ENCODE measurements at regions not wholly inside any gene's neighbourhood (a gene's known extent, or its start where the extent isn't known, plus 50 kb on each side); places are given as distances from the start of the nearest gene placed in this dataset.
A peak's percentile ranks its signal among the peaks of the same experiment; 100 is the strongest.

GRCh38 chr9:81162361-81162760 lies 527.0 kb downstream of the TLE1 start:
- no peak for DNase-seq

DNA sequence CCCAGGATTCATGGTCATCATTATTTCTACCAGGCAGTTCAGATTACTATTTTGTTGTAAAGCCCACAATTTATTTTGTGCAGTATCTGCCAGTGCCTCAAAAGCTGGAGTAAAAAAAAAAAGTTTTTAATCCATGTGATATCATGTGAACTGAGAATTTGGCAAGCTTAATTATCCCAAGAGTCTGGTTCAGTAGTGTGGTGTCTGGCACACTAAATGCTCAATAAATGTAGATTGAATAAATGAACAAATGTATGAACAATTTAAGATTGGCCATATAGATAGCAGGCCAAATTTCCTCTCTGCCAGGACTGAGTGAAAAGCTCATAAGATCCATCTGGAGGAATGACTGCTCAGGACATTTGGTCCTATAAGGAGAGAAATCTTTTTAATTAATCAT lies 533.0 kb downstream of the TLE1 start:
- DNase-seq: no peak

DNA sequence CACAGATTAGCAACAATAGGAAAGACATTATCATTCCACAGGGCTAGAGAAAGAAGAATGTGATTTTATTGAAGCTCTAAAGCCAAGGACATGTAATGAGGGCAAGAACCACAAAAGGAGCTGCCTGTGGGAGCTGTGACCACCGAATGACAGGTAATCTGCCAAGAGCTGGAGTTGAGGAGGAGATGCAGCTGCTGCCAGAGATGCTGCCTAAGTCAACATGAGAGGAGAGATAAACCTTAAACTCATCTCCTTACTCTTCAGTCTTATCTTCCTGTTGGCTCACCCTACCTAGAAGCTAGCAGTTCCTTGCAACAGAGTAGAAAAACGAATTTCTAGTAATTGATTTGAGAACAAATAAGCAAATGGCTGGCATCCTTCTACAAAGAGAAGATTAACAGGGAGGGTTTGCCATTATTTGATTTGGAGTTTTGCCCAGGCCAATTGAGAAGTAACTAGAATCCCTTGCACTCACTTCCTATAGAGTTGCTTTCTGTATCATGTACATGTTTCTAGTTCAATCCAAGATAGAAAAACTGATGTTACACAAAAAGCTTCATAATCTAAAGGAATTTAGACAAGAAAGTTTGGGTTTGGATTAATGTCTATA lies 539.2 kb downstream of the TLE1 start:
- no peak for DNase-seq

DNA sequence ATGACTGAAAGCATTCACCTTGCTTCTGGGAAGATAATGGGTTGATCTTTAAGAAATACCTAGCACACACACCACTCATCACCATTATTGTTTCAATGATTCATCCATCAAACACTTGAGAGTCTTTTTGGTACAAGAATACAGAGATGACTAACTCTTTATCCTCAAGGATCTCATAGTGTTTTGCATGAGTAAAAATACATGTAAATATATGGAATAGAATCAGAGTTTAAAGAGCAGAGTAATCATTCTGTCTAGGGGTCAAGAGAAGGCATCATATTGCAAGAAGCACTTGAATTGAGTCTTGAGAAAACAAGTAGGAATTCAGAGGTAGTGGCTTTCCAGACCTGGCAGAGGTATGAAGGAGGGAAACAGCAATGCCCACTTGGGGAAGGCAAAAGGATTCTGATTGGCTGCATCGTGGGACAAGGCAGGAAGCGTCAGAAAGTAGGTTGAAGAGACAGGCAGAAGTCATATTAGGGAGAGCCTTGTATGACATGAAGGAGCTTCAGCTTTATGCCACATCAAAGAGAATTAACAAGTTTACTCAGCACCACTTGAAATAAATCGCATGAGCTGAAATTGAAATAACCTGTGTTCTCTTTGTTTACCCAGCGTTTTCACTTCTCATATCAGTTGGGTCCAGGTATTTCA lies 542.5 kb downstream of the TLE1 start:
- DNase-seq: no peak

- DNase-seq: no peak
These were observed 543.1 kb downstream of the TLE1 start for GRCh38 chr9:81146241-81146640.

DNA sequence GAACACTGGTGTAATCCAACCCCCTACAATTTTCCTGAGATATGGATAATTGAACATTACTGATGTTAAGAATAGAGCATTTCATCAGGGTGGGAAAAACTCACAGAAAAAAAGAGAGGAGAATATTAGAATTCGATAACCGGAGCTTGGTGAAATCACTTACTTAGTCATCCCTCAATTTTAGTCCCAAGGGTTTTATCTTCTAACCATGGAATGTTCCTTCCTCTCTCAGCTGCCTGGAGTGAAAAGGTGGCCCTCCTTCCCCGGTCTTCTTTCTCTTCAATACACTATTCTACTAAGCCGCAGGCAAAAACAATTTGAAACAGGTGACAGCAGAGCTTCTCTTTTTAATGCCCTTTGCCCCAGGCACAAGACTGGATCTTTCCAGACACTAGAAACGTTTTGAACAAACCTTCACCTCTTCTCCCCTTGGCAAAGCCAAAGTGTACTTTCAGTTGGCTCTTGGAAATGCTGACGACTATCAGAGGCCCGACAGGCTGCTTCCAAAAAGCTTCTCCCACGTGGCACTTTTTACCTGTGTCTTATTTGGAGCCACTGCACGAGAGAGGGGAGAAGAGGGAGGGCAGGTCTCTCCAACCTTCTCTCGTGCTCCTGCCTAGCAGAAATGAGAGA lies 543.9 kb downstream of the TLE1 start:
- no peak for DNase-seq

DNA sequence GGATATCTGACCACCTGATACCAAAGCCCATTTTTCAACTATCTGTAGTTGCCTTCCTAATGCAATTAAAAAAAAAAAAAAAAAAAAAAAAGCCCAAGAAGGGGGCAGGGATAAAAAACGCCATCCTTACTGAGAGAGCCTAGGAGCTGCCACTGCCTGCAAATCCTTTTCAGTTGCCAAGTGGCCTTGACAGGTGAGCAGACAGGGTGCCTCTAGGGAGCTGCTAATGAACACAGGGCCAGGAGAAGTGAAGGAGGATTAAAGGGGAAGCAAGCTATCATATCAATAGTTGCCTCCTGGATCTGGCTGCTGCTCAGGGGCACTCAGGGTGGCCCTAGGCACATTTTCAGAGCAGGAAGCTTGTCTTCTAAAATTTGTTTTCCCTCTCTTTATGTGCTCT lies 547.4 kb downstream of the TLE1 start:
- no peak for DNase-seq

- no peak for DNase-seq
These were observed 551.3 kb downstream of the TLE1 start for GRCh38 chr9:81137976-81138568.

DNA sequence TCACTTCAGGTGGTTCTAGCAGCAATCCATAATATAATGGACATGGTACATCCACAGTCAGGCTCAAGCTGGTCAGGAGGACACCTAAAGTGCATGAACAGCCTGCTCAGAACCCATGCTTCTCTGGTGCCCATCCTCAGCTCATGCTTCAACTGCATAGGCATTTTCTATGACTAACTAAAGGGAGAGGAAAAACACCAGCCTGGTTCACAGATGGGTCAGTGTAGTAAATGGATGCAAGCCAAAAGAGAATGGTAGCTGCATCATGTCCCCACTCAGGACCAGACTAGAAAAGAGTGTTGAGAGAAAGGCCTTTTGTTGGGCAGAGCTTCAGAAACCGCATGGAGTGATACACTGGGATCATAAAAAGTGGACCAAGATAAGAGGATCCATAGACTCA lies 556.6 kb downstream of the TLE1 start:
- DNase-seq: no peak

DNA sequence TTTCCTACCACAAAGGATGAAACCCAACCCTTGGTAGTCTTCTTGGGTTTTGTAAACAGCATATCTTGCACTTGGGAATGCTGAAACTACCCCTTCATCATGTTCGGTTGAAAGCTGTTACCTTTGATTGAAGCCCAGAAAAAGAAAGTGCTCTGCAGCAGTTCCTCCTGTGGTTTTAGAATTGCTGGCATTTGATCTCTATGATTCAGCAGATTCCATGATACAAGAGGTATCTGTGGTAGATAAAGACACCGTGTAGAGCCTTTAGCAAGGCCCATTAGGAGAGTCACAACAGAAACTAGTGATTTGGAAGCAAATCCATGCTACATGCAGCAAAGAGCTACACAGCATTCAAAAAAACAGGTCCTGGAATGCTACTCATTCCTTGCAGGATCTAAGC lies 557.0 kb downstream of the TLE1 start:
- peak; percentile 62 for DNase-seq

DNA sequence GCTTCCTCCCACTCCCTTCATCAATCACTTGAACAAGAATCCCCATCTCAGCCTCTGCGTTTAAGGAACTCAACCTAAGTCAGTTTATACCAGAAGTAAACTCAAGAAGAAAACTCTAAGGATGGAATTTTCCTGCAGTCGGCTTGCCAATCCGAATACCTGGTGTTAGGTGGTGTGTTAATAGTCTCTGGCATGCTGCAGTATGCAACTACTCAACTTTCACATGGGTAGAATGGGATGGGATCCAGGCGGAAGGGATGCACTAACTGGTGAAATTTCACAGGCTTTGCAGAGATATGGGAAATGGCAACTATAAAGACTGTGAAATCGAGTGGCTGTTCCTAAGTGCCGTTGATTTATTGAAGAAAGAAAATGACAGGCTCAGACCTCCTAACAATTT lies 560.6 kb downstream of the TLE1 start:
- DNase-seq: no peak

DNA sequence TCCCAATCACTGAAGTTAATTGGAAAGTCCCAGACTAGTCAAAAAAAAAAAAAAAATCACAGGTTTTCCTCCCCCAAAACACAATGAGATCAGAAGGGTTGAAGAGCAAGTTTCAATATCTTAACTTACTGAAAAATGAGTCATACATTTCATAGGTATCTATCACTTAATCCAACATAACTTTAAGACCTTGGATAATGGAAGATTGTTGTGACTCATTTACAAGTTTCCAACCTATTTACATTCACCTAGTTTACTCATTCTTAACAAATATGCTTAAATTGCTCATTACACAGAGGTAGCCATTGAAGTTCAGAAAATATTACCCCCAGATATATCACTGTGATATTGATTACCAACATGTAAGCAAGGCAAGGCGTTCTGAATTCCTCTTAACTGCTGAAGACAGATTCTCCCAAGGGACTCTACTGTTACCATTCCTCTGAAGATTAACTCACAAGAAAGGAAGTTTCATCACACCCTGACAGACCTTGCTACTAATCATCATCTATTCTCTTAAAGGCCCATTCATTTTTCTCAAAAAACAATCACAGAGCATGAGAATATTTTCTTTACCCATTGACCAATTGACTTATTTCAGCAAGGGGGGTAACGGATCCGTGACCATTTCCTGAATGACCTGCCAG lies 563.8 kb downstream of the TLE1 start:
- peak; percentile 33 for DNase-seq

- no peak for DNase-seq
These were observed 565.8 kb downstream of the TLE1 start for GRCh38 chr9:81123526-81123925.

DNA sequence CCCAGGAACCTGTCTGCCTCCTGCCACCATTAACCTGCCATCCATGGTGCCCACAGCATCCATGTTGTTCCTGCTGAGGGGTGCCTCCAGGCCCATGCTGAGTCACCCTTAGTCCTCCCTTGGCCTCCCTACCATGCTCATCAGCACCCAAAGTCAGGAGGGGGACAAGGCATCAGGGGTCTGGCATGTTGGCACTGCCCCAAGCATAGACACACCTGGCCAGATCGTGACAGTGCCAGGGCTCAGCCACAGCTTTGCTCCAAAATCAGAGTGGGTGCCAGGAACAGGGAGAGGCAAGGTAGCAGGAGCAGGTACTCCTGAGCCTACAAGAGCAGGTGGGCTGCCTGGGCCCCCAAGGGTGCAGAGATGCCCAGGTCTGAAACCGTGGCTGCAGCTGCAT lies 566.6 kb downstream of the TLE1 start:
- DNase-seq: no peak

DNA sequence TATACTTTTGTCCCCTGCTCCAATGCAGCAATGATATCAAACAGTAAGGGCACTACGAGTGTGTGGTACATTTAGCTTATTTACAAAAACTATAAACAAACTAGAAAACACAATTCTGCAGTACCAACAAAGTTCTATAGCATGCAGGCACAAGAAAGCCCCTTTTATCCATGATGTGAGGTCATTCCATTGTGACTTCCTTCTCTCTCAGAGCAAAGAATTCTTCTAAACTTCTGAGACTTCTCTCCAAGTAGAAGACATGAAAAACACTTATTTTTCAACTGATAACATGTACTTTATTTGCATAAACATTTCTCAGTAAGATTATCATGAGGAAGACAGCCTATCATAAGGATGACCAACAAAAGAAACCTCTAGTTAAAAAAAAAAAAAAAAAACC lies 569.8 kb downstream of the TLE1 start:
- no peak for DNase-seq

- peak; percentile 85 for DNase-seq
These were observed 570.9 kb downstream of the TLE1 start for GRCh38 chr9:81118416-81118815.

DNA sequence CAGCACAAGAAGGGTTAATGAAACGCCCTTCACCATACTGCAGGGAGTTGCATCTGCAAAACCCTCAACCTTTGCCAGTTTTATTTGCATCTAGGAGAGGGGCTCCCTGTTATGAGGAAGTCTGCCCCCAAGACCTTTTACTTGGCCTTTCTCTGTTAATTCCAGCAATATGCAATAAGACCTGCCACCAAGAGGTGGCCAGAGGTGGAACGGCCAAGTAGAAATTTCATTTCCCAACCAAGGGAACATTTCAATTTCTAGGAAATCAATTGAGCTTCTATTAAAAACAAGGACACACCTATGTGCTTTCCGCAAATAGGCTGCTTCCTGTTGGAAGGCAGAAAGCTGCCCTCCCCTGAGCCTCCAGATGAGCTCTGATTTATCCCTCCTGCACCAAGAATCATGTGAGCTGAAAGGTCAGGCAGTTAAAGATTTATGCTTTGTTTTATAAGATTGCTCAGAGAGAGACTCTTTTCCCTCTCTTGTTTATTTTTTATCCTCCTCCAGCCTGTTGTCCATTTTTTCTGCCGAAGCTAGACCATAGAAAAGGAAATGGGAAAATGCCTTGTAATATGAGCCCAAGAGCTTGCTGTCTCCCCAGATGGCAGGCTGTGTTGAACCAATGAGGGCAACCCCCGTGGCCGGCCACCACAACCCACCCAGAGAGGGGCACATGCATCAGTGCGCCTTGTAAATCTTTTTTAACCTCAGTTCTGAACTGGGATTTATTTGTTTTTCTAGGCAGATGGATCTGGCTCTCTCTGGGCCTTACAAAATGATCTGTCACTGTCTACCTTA lies 572.8 kb downstream of the TLE1 start:
- no peak for DNase-seq

DNA sequence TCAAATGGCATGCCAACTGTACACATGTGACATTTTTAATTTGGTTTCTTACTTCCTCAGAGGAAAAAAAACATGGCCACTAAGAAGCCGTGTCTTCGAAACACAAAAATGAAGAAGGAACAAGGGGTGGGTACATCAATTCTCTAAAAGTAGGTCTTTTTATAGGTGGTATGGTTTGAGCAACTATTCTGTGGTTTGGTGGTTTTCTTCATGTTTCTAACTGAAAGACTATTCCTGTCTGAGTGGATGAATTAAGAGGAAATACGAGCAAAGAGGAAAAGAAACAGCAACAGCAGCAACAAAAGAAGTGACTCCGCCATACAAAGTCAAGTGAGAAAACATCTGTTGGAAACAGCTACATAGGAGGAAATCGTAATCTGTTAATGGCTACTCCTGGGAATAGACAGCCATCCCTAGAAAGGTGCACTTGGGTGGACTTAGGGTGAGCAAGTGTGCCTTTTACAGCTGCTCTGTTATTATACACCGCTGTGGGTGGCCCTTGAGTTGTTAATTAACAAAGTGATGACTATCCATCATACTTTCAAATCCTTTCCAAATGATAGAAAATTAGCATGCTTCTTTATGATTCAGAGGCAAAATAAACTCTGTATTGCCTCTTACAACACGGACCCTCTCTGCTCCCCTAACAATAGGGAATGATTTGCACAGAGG lies 575.8 kb downstream of the TLE1 start:
- DNase-seq: peak; percentile 100

DNA sequence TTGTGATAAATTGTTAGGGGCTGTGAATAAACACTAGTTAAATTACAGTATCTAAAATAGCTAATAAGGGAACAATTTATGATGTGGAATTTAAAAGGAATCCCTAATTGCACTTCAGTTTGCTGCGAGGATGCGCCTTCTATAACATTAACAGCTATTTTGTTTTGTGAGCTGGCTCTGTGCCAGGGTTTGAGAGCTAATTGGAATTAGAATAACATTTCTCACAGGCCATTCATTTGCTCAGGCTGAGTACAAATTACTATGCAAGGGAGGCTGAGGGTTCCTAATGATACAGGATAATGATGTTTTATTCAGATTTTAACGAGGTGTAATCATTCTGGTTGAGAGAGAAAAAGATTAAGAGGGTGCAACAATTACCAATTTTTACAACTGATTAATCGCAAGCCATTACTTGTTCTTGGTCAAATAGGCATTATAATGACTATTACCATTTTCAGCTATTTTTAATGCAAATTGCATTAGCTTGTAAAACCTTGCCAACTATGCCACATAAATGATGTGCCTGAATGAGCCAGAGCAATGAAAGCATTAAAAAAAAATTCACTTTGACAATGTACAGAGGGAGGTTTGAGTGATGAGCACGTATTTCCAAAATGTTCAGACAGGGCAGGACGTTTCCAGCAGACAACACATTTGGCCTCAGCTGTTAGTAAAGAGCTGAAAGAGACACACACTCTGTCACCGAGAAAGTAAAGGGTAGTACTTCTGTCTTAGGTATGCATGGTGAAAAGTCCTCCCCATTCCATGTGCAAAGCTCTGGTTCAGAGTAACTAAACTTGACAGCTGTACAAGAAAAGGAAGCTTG lies 576.5 kb downstream of the TLE1 start:
- DNase-seq: no peak

GRCh38 chr9:81108821-81109220 lies 580.5 kb downstream of the TLE1 start:
- no peak for DNase-seq

DNA sequence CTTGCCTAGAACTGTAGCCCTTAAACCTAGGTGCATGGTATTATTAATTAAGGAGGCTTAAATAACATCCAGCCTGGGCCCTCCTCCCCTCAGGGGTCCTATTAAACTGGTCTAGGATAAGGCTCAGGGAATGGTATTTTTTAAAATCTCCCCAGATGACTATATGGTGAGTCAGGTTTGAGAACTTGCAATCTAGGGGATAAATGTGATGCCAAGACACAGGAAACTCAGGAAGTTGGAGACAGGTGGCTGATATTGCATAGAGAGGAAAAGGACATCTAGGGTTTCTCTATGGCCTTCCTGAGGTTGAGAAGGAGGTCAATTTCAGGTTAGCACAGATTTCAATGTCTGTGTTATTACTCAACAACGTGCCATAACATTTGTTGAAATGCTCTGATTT lies 581.0 kb downstream of the TLE1 start:
- DNase-seq: no peak

Measured in MV-4-11 (cell line).